ENCODE measurements at regions not wholly inside any gene's neighbourhood (a gene's known extent, or its start where the extent isn't known, plus 50 kb on each side); places are given as distances from the start of the nearest gene placed in this dataset.
"Not testable (repeated sequence)": the region's sequence is repeated elsewhere in the genome, so short reads cannot be mapped to it uniquely, and the experiment has no call there.

DNA sequence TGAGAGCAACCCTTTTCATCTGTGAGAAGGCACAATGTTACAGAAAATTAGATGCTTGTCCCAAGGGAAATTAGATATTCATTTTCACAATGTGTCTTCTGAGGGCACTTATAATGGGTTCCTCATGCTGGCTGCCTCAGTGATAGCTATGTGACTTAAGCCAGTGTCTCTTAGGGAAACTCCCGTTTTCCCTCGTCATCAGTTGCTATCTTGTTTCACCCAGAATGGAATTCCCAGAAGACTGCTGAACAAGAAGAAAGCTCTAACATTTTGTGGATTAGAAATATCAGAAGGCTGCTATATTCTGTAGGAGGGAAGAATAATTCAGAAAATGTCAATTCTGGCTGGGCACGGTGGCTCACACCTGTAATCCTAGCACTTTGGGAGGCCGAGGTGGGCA lies 67.9 kb upstream of the WDR72 start:
- H3K27ac Mint-ChIP-seq = no peak overlapping the region
- WGBS (ENCODE audit: insufficient coverage) = 85% methylated on average over 2 of the region's 4 CpGs
- no peaks in the 10 kb centered on the region for H3K9me3 Mint-ChIP-seq (ENCODE audit: insufficient read depth)
- Histone ChIP-seq H3K4me2 (replicated peaks; ENCODE audit: low read depth, low read length, poor library complexity, severe bottlenecking) (no peak overlapping the region), H2AFZ (ENCODE audit: insufficient read depth, low read depth, low read length, poor library complexity, severe bottlenecking) (no peak overlapping the region), H3K4me1 (ENCODE audit: control insufficient read depth in 2 of 2, insufficient read depth in 2 of 2, low read length in 2 of 2) (no peaks in the 10 kb centered on the region), H3K4me3 (ENCODE audit: control extremely low read depth in 1 of 5, extremely low read depth in 1 of 5, insufficient read depth in 1 of 5, low read depth in 2 of 5, low read length in 4 of 5) (no peak overlapping the region), H3K27ac (ENCODE audit: low read length in 2 of 2) (no peak overlapping the region), H3K9me3 (ENCODE audit: control extremely low read depth in 1 of 3, control insufficient read depth in 2 of 3, insufficient read depth in 1 of 3, low read length in 2 of 3) (peaks cover 0 to 2% (median 0%) of the 10 kb centered on the region in 3 donors), H4K20me1 (ENCODE audit: control insufficient read depth, insufficient read depth, low read length, poor library complexity, severe bottlenecking) (no peaks in the 10 kb centered on the region), H3K36me3 (replicated peaks in 1 of 2; ENCODE audit: control extremely low read depth in 1 of 2, control insufficient read depth in 1 of 2, extremely low read depth in 1 of 2, insufficient read depth in 2 of 2, low read length in 1 of 2) (no peaks in the 10 kb centered on the region), H3K79me2 (ENCODE audit: control insufficient read depth, insufficient read depth, low read length) (no peaks in the 10 kb centered on the region), H3K27me3 (replicated peaks in 1 of 4; ENCODE audit: control extremely low read depth in 1 of 4, control insufficient read depth in 3 of 4, insufficient read depth in 4 of 4, low read length in 3 of 4) (no peaks in the 10 kb centered on the region), H3K9ac (ENCODE audit: low read length) (no peak overlapping the region)
- POLR2A ChIA-PET = no interaction called here
- H3K27me3 Mint-ChIP-seq = no peaks in the 10 kb centered on the region
- CTCF ChIA-PET = no interaction called here
- intact Hi-C loops (cut with micrococcal nuclease) = no loop called here
- no peak for DNase-seq
- H3K4me1 Mint-ChIP-seq = no peaks in the 10 kb centered on the region
- no peak for ATAC-seq (ENCODE audit: low read depth)
- H3K4me3 Mint-ChIP-seq = no peak overlapping the region
- no peak for TF ChIP-seq EZH2 (IDR thresholded peaks at IDR 0.05; ENCODE audit: borderline replicate concordance, insufficient read depth, low read depth, low read length, poor library complexity, severe bottlenecking)
- TF ChIP-seq, protein P1, sequence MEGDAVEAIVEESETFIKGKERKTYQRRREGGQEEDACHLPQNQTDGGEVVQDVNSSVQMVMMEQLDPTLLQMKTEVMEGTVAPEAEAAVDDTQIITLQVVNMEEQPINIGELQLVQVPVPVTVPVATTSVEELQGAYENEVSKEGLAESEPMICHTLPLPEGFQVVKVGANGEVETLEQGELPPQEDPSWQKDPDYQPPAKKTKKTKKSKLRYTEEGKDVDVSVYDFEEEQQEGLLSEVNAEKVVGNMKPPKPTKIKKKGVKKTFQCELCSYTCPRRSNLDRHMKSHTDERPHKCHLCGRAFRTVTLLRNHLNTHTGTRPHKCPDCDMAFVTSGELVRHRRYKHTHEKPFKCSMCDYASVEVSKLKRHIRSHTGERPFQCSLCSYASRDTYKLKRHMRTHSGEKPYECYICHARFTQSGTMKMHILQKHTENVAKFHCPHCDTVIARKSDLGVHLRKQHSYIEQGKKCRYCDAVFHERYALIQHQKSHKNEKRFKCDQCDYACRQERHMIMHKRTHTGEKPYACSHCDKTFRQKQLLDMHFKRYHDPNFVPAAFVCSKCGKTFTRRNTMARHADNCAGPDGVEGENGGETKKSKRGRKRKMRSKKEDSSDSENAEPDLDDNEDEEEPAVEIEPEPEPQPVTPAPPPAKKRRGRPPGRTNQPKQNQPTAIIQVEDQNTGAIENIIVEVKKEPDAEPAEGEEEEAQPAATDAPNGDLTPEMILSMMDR (IDR thresholded peaks at IDR 0.05) = no peak

- DNase-seq (no peak), ATAC-seq (ENCODE audit: low read depth) (no peak)
- H3K4me3 Mint-ChIP-seq = no peak overlapping the region
- intact Hi-C loops (cut with micrococcal nuclease) = no loop called here
- Histone ChIP-seq H3K9me3 (ENCODE audit: control extremely low read depth in 1 of 3, control insufficient read depth in 2 of 3, insufficient read depth in 1 of 3, low read length in 2 of 3) (peaks cover 0 to 3% (median 0%) of the 10 kb centered on the region in 3 donors), H3K4me3 (ENCODE audit: control extremely low read depth in 1 of 5, extremely low read depth in 1 of 5, insufficient read depth in 1 of 5, low read depth in 2 of 5, low read length in 4 of 5) (no peak overlapping the region), H4K20me1 (ENCODE audit: control insufficient read depth, insufficient read depth, low read length, poor library complexity, severe bottlenecking) (no peaks in the 10 kb centered on the region), H3K9ac (ENCODE audit: low read length) (no peak overlapping the region), H3K4me1 (ENCODE audit: control insufficient read depth in 2 of 2, insufficient read depth in 2 of 2, low read length in 2 of 2) (no peaks in the 10 kb centered on the region), H3K36me3 (replicated peaks in 1 of 2; ENCODE audit: control extremely low read depth in 1 of 2, control insufficient read depth in 1 of 2, extremely low read depth in 1 of 2, insufficient read depth in 2 of 2, low read length in 1 of 2) (no peaks in the 10 kb centered on the region), H3K27me3 (replicated peaks in 1 of 4; ENCODE audit: control extremely low read depth in 1 of 4, control insufficient read depth in 3 of 4, insufficient read depth in 4 of 4, low read length in 3 of 4) (no peaks in the 10 kb centered on the region), H3K27ac (ENCODE audit: low read length in 2 of 2) (no peak overlapping the region), H3K79me2 (ENCODE audit: control insufficient read depth, insufficient read depth, low read length) (no peaks in the 10 kb centered on the region), H2AFZ (ENCODE audit: insufficient read depth, low read depth, low read length, poor library complexity, severe bottlenecking) (no peak overlapping the region), H3K4me2 (replicated peaks; ENCODE audit: low read depth, low read length, poor library complexity, severe bottlenecking) (no peak overlapping the region)
- no peaks in the 10 kb centered on the region for H3K9me3 Mint-ChIP-seq (ENCODE audit: insufficient read depth)
- WGBS (ENCODE audit: insufficient coverage) = 100% methylated on average over 1 of the region's 2 CpGs
- no peak overlapping the region for H3K27ac Mint-ChIP-seq
- POLR2A ChIA-PET = no interaction called here
- CTCF ChIA-PET = interaction anchor here (0.7 kb wide), 1 partner anchor 1846 kb away, joined by 4 read pairs; no protein-coding TSS in a partner anchor
- no peaks in the 10 kb centered on the region for H3K27me3 Mint-ChIP-seq
- no peaks in the 10 kb centered on the region for H3K4me1 Mint-ChIP-seq
- TF ChIP-seq, protein P1 (IDR thresholded peaks at IDR 0.05) = no peak
- TF ChIP-seq EZH2 (IDR thresholded peaks at IDR 0.05; ENCODE audit: borderline replicate concordance, insufficient read depth, low read depth, low read length, poor library complexity, severe bottlenecking) = no peak
Measured at GRCh38 chr15:53811530-53811929, 52.1 kb upstream of the WDR72 start.

- H3K36me3 ChIP-seq (replicated peaks in 1 of 2; ENCODE audit: control extremely low read depth in 1 of 2, control insufficient read depth in 1 of 2, extremely low read depth in 1 of 2, insufficient read depth in 2 of 2, low read length in 1 of 2); intact Hi-C loops (cut with micrococcal nuclease); H3K4me1 Mint-ChIP-seq; H3K27ac ChIP-seq (ENCODE audit: low read length in 2 of 2); H4K20me1 ChIP-seq (ENCODE audit: control insufficient read depth, insufficient read depth, low read length, poor library complexity, severe bottlenecking); H3K4me3 Mint-ChIP-seq; H3K9ac ChIP-seq (ENCODE audit: low read length); H3K4me1 ChIP-seq (ENCODE audit: control insufficient read depth in 2 of 2, insufficient read depth in 2 of 2, low read length in 2 of 2); H3K9me3 Mint-ChIP-seq (ENCODE audit: insufficient read depth); H3K9me3 ChIP-seq (ENCODE audit: control extremely low read depth in 1 of 3, control insufficient read depth in 2 of 3, insufficient read depth in 1 of 3, low read length in 2 of 3); H3K27me3 Mint-ChIP-seq; H3K27ac Mint-ChIP-seq; H3K4me3 ChIP-seq (ENCODE audit: control extremely low read depth in 1 of 5, extremely low read depth in 1 of 5, insufficient read depth in 1 of 5, low read depth in 2 of 5, low read length in 4 of 5); POLR2A ChIA-PET; DNase-seq; H3K79me2 ChIP-seq (ENCODE audit: control insufficient read depth, insufficient read depth, low read length); CTCF ChIA-PET; H3K27me3 ChIP-seq (replicated peaks in 1 of 4; ENCODE audit: control extremely low read depth in 1 of 4, control insufficient read depth in 3 of 4, insufficient read depth in 4 of 4, low read length in 3 of 4); H2AFZ ChIP-seq (ENCODE audit: insufficient read depth, low read depth, low read length, poor library complexity, severe bottlenecking); H3K4me2 ChIP-seq (replicated peaks; ENCODE audit: low read depth, low read length, poor library complexity, severe bottlenecking); ATAC-seq (ENCODE audit: low read depth): not testable (repeated sequence)
- 97% methylated on average over 7 of the region's 7 CpGs for WGBS (ENCODE audit: insufficient coverage)
Measured at GRCh38 chr15:53810306-53810705, 50.8 kb upstream of the WDR72 start.
